Occipital lobe (tissue), 1 donor: ENCODE measurements at regions not wholly inside any gene's neighbourhood (a gene's known extent, or its start where the extent isn't known, plus 50 kb on each side); places are given as distances from the start of the nearest gene placed in this dataset.
"Not testable (repeated sequence)": the region's sequence is repeated elsewhere in the genome, so short reads cannot be mapped to it uniquely, and the experiment has no call there.

Experiments
- DNase-seq: peaks from one replicate; lab custom pipeline; 2025; lab: John Stamatoyannopoulos, UW

DNA sequence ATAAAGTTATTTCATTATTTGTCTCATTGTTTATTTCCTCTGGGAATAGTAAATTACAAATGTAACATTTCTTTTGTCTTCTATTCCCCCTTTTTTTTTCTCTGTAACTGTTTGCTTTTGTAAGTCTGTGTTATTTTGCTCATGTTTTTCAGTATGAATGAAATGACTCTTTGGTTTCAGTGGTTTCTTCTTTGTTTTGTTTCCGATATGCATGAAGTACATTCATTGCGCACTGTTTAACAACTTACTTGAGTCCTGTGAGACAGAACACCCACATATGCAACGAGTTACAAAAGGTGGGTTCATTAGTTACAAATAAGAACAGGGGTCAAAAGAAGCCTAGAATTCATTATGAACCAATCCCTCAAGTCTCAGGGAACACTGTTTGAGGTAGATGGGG, 175.0 kb upstream of the UGT8 start:
- DNase-seq: no peak

DNA sequence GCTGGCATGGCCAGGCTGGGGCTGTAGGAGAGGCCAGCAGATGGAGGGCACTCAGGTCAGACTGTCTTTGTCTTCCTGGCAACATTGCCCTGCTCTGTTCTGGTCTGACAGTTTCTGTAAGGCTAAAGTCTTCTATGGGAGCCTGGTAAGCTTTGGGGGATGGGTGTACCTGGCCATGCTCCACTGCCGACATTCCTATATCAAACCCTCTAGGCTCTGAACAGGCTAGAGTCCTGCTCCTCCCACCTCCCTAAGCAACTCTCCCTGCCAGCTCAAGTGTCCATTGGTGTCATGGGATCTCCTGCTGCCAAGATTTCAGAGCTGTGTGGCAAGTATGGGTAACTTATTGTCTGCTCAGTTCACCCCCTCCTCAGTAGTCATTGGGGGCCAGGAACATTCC, 163.5 kb upstream of the UGT8 start:
- DNase-seq: no peak

DNA sequence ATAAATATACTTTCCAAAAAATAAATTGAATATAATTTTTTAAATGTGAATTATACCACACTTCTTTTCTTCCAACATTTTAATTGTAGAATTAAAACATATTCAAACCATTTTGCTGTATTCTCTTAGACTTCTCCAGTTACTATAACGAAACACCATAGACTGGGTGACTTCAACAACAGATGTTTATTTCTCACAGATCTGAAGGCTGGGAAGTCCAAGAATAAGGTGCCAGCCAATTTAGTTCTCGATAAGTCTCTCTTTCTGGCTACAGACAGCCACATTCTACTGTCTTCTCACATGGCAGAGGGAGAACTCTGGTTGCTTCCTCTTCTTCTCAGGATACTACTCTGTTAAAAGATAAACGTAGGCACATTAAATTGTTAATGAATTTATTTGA, 155.8 kb upstream of the UGT8 start:
- DNase-seq: no peak

DNA sequence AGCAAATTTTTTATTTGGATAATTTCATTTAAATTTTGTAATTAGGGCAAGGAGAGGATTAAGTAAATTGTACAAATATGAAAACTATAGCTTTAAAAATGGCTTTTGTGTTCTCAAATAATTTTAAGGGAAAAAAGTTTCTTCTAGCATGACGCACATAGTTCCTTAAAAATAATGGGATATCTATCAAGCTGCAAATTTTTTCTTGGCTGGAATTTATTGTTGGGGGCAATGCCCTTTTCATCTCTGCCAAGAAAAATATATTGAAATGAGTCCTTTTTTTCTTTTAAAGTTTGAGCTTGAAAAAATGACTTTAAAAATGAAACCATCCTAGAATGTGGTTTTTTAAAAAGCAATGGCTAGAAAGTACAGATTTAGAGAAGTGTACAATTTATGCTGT, 154.4 kb upstream of the UGT8 start:
- DNase-seq: no peak

GRCh38 chr4:114447963-114448516, 150.6 kb upstream of the UGT8 start:
- DNase-seq: not testable (repeated sequence)

GRCh38 chr4:114458728-114459127, 139.9 kb upstream of the UGT8 start:
- DNase-seq: no peak

- DNase-seq: no peak
Observed at GRCh38 chr4:114464726-114465272, 133.8 kb upstream of the UGT8 start.

DNA sequence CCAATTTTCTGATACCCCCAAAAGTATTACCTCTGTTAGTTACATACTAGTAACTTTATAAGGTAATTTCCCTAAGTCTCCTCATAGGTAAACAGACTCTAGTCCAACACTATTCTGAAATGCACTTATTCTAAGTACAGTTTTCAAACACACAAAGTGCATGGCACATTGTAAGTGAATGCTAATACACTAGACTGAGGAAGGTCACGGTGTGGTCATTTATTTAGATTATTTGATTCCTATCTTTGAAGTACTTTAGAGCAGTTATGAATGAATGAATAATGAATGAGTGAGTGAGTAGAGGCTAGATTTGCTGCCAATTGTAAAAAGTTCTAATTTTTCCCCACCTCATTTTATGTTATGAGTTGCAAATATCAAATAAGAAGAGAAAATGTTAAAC, 132.8 kb upstream of the UGT8 start:
- DNase-seq: no peak

DNA sequence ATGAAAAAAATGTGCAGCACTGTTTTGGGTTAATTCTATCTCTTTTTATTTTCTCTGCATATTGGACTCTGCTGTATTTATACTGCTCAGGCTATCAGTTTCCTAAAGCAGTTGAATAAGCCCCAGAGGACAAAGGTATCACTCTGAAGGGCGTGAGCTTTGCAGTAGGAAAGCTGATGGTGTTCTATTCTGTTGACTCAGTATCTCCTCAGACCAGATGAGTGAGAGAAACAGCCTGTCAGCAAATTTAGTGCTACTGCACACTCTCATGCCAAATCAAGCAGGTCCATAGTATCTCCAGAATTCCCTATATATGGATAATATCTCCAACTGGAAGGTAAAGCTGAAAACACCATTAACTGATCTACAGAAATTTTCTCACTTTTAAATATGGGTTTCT, 132.3 kb upstream of the UGT8 start:
- DNase-seq: no peak

GRCh38 chr4:114472269-114473032, 126.2 kb upstream of the UGT8 start:
- no peak for DNase-seq

DNA sequence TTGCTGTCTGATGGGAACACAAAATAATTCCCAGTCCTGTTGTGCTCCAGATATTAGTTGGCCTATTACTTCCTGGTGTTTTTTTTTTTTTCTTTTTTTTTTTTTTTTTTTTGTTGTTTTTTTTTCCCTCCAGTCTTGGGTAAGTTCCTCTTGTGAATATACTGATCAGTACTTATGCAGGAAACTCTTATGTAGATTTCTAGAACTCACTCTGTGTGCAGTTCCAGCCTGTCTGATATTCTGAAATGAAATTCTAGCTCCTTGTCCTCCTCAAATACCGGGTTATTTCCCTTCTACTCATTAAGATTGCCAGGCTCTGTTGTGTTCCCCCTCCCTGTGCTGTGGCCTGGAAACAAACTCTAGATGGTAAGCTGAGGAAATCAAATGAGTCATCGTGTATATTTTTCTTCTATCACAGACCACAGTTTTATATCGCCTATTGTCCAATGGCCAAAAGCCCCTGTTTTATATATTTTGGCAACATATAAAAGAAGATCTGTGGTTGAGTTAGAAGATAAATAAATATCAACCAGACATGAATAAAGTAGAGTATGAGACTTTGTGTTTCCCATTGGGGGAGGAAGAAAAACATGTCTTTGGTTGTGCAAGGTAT, 124.3 kb upstream of the UGT8 start:
- no peak for DNase-seq

DNA sequence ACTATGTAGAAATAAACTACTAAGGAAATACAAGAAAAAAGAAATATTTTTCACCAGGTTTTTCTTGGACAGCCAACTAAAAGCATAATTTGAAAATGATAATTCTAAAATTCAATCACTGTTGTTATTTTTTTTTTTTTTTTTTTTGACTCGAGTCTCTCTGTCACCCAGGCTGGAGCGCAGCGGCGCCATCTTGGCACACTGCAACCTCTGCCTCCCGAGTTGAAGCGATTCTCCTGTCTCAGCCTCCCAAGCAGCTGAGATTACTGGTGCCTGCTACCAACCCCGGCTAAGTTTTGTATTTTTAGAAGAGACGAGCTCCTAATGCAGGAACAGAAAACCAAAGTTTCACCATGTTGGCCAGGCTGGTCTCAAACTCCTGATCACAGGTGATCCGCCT, 122.3 kb upstream of the UGT8 start:
- no peak for DNase-seq

DNA sequence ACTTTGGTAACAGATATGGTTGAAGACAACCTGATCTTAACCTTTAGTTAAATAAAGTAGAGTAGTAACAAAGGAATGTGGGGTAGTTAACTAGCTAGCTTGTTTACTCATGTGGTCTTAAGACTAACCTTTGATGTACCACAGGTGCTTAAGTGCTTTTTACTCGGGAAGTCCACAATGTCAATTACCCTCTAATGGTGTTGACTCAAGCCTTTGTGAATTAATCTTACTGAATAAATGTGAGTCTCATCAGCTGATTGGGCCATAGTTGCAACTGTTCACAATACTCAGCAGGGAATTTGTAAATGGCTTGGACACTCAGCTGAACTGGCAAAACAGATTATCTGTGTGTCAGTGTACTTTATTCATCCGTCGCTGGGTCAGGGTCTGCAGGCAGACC, 119.0 kb upstream of the UGT8 start:
- no peak for DNase-seq

DNA sequence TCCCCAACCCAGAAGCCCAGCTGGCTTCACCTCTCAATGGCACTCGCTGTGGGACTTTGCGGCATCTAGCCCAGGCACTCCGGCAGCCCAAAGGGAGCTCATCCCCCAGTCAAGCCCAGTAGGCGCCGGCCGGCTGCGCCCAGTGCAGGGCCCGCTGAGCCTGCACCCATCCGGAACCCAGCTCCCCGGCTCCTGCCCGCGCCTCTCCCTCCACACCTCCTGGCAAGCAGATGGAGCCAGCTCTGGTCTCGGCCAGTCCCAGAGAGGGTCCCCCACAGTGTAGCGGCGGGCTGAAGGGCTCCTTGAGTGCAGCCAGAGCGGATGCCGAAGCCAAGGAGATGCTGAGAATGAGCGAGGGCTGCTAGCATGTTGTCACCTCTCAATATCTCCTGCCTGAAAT, 116.8 kb upstream of the UGT8 start:
- DNase-seq: no peak

DNA sequence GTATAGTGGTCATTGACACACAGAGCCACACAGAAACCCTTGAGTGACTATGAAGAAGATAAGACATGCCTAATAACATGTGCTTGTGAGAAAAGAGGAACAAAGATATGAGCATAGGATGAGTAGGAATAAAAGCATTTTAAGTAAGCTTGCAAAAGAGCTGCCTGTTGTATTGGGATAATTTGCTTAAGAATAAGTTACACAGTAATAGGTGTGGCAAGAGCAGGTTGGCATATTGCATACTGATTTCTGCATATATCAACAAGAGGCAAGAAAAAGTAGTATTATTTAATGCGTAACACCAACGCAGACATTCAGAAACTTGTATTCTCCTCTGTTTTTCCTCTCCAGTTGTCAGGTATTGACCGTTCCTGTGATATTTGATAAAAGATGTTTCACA, 111.5 kb upstream of the UGT8 start:
- DNase-seq: no peak

GRCh38 chr4:114488301-114488982, 110.2 kb upstream of the UGT8 start:
- no peak for DNase-seq

GRCh38 chr4:114494246-114494803, 104.3 kb upstream of the UGT8 start:
- DNase-seq: no peak

GRCh38 chr4:114495471-114495928, 103.1 kb upstream of the UGT8 start:
- no peak for DNase-seq

GRCh38 chr4:114497116-114497515, 101.5 kb upstream of the UGT8 start:
- no peak for DNase-seq

DNA sequence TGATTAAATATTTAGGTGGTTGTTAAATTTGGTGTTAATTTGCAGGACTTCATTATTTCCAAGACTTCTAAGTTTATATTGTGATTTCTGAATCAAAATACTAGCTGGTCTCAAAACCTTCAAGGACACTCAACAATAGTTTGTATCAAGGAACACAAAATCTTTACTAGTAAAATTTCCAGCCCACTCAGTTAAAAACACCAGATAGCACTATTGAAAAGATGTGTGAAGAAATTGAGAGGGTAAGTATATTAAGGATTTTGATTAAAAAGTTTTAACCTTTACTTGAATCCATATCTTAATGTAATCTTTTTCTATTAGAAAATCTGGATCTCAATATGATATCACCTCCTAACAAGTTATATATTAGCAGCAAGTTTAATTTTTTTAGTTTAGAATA, 89.3 kb upstream of the UGT8 start:
- no peak for DNase-seq

- no peak for DNase-seq
Observed at GRCh38 chr4:114512595-114513295, 85.9 kb upstream of the UGT8 start.
